ENCODE measurements at regions not wholly inside any gene's neighbourhood (a gene's known extent, or its start where the extent isn't known, plus 50 kb on each side); places are given as distances from the start of the nearest gene placed in this dataset.

- ATAC-seq (ENCODE audit: low read depth), result no peak
- H3K4me2 ChIP-seq (replicated peaks; ENCODE audit: low read depth, low read length, poor library complexity, severe bottlenecking), result no peak overlapping the region
- no CpG with 5 or more reads among the region's 2 CpGs for WGBS (ENCODE audit: insufficient coverage)
Observed at GRCh38 chr3:186417791-186418190, 55.8 kb upstream of the DGKG start.

More at GRCh38 chr3:186417791-186418190, 55.8 kb upstream of the DGKG start:
- Mint-ChIP-seq H3K27ac (no peak overlapping the region), H3K9me3 (ENCODE audit: insufficient read depth) (no peaks in the 10 kb centered on the region), H3K4me1 (peaks cover 25% of the 10 kb centered on the region), H3K4me3 (no peak overlapping the region), H3K27me3 (peaks cover 4% of the 10 kb centered on the region)
- H4K20me1 ChIP-seq (ENCODE audit: control insufficient read depth, insufficient read depth, low read length, poor library complexity, severe bottlenecking), result no peaks in the 10 kb centered on the region
- TF ChIP-seq CTCF (IDR thresholded peaks at IDR 0.05) (no peak), EZH2 (IDR thresholded peaks at IDR 0.05; ENCODE audit: borderline replicate concordance, insufficient read depth, low read depth, low read length, poor library complexity, severe bottlenecking) (no peak)
- intact Hi-C loops (cut with micrococcal nuclease), result no loop called here
- no peak overlapping the region for H3K9ac ChIP-seq (ENCODE audit: low read length)
- DNase-seq, result no peak
- H3K27me3 ChIP-seq (replicated peaks in 1 of 4; ENCODE audit: control extremely low read depth in 1 of 4, control insufficient read depth in 3 of 4, insufficient read depth in 4 of 4, low read length in 3 of 4), result peaks cover 0 to 6% (median 0%) of the 10 kb centered on the region in 4 experiments
- no peaks in the 10 kb centered on the region for H3K9me3 ChIP-seq (ENCODE audit: control extremely low read depth in 1 of 3, control insufficient read depth in 2 of 3, insufficient read depth in 1 of 3, low read length in 2 of 3)
- H3K4me1 ChIP-seq (ENCODE audit: control insufficient read depth in 2 of 2, insufficient read depth in 2 of 2, low read length in 2 of 2), result peaks cover 17 to 18% of the 10 kb centered on the region in 2 donors
- H3K4me3 ChIP-seq (ENCODE audit: control extremely low read depth in 1 of 5, extremely low read depth in 1 of 5, insufficient read depth in 1 of 5, low read depth in 2 of 5, low read length in 4 of 5), result no peak overlapping the region
- no peaks in the 10 kb centered on the region for H3K36me3 ChIP-seq (replicated peaks in 1 of 2; ENCODE audit: control extremely low read depth in 1 of 2, control insufficient read depth in 1 of 2, extremely low read depth in 1 of 2, insufficient read depth in 2 of 2, low read length in 1 of 2)
- CTCF ChIA-PET, result no interaction called here
- POLR2A ChIA-PET, result no interaction called here
- no peaks in the 10 kb centered on the region for H3K79me2 ChIP-seq (ENCODE audit: control insufficient read depth, insufficient read depth, low read length)
- no peak overlapping the region for H2AFZ ChIP-seq (ENCODE audit: insufficient read depth, low read depth, low read length, poor library complexity, severe bottlenecking)
- H3K27ac ChIP-seq (ENCODE audit: low read length in 2 of 2), result no peak overlapping the region

Measured in B cell (primary cell).